GM12875 (cell line): ENCODE measurements at regions not wholly inside any gene's neighbourhood (a gene's known extent, or its start where the extent isn't known, plus 50 kb on each side); places are given as distances from the start of the nearest gene placed in this dataset.

Experiments
- H3K4me3 ChIP-seq: one replicate; pipeline ENCODE4 v1.5.1; 2011; ENCODE audit warnings: low read depth, low read length, control low read depth
- CTCF ChIP-seq: IDR thresholded peaks from 2 replicates; pipeline ENCODE4 v1.5.1; 2011; ENCODE audit warnings: low read depth, mild to moderate bottlenecking, control low read depth, inconsistent platforms, low read length, moderate library complexity, borderline replicate concordance; ENCODE audit not compliant: insufficient read depth

GRCh38 chr13:82330499-82330898, 1551.8 kb downstream of the SLITRK1 start:
- H3K4me3 ChIP-seq: no peak overlapping the region
- TF ChIP-seq CTCF: peak; percentile 45; the same call in 1 of the 2 replicates

GRCh38 chr13:82323101-82323500, 1559.2 kb downstream of the SLITRK1 start:
- no peak overlapping the region for H3K4me3 ChIP-seq
- TF ChIP-seq CTCF: no peak

- H3K4me3 ChIP-seq: no peak overlapping the region
- no peak for TF ChIP-seq CTCF
Observed at GRCh38 chr13:82305588-82305987, 1576.7 kb downstream of the SLITRK1 start.

- no peak for TF ChIP-seq CTCF
- H3K4me3 ChIP-seq: no peak overlapping the region
Observed at GRCh38 chr13:82298106-82298505, 1584.2 kb downstream of the SLITRK1 start.

- no peak overlapping the region for H3K4me3 ChIP-seq
- TF ChIP-seq CTCF: no peak
Observed at GRCh38 chr13:82294226-82294625, 1588.0 kb downstream of the SLITRK1 start.

GRCh38 chr13:82292334-82292733, 1589.9 kb downstream of the SLITRK1 start:
- no peak overlapping the region for H3K4me3 ChIP-seq
- no peak for TF ChIP-seq CTCF

GRCh38 chr13:82291852-82292251, 1590.4 kb downstream of the SLITRK1 start:
- H3K4me3 ChIP-seq: no peak overlapping the region
- no peak for TF ChIP-seq CTCF
